SHP77 treated with DMSO at 0.1 percent for 48 hours (cell line): ENCODE measurements at regions not wholly inside any gene's neighbourhood (a gene's known extent, or its start where the extent isn't known, plus 50 kb on each side); places are given as distances from the start of the nearest gene placed in this dataset.

Source experiments
- DNase-seq: peaks from one replicate; lab custom pipeline; 2025; lab: John Stamatoyannopoulos, UW

DNA sequence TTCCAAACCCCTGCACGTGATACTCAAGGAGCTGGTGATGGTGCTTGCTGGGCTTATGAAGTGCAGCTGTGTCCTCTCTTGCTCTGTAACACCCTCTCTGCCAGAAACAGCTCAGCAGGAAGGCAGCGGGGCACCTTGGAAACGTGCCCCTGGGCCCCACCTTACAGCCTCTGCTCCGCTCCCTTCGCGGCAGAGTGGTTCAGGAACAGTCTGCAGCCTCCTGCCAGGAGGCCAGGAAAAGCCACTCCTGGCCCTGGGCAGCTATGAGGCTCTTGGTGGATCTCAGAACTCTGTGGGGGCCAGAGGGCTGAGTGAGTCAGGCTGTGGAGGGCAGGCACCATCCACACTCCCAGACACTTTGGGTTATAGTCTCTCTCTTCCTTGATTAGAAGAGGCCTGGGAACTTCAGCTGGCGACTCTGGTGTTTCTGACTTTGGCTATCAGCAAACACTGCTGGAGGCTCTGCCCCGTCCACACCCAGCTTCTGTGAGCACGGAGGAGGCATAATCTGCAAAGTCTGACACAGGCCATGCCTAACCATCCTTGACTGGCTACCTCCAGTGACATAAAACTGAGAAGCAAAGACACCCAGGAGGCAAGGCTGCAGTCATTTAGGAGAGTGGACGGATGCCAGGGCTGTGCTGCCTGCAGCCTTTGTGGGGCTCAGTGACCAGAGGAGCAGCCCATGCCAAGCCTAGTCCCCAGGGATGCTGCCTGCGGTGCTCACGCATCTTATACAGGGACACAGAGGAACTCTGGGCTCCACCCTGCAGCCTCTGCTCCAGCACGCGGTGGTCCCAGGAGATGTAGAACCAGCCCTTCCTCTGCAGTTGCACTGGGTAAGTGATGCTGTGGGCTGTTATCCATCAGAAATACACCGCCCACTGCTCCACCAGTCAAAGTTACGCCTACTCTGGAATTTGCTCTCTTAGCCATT lies 65.3 kb downstream of the METRNL start:
- DNase-seq, result no peak

DNA sequence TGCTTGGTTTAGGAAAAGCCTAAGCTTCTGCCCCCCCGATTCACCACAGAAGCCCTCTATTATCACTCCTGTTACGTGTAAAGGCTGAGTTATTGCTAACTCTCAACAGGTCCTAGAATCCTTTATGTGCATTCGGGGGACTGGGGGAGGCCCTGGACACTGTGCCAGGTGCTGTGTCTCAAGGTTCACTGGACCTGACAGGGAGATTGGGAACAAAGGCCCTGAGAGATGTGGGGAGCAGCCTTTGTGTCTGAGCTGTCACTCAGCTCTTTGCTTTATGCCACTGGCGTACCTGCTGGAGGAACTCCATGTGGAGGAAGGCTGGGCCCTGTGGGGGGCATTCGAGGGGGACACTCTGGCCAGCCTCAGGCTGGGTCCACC lies 65.9 kb downstream of the METRNL start:
- no peak for DNase-seq

DNA sequence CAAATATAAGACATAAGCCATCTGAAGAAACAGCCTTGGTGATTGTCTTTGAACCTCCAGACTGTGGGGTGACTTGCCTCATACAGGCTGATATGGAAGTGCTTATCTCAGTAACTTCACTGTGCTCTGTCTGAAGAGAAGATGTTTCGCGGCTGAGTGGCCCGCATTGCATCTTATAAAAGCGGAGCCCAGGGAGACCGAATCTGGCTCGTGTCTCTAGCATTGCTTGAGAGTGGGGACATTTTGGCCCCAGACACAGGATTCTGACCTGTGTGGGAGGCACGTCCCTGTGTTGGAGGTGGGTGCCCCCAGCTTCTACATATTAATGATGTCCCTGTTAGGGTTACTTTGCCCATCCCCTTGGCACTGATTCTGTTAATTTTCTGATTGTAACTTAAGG lies 66.4 kb downstream of the METRNL start:
- no peak for DNase-seq

DNA sequence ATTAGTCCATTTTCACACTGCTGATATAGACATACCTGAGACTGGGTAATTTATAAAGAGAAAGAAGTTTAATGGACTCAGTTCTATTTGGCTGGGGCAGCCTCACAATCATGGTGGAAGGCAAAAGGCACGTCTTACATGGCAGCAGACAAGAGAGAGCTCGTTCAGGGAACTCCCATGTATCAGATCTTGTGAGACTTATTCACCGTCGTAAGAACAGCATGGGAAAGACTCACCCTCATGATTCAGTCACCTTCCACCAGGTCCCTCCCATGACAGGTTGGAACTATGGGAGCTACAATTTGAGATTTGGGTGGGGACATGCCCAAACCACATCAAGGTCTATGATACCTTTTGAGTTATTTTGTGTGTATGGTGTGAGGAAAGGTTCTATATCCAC lies 66.9 kb downstream of the METRNL start:
- no peak for DNase-seq

DNA sequence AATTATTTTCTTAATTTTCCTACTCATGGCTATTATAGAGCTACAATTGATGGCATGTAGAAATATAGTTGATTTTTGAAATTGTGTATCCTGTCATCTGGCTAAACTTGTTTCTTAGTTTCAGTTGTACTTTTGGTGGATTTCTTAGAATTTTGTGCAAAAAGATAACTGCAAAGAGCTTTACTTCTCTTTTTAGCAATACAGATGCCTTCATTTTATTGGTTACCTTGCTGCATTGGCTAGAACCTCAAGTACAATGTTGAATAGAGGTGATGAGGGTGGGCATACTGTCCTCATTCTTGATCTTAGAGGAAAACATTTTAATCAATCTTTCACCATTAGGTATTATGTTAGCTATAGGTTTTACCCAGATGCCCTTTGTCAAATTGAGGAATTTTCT lies 67.9 kb downstream of the METRNL start:
- no peak for DNase-seq

DNA sequence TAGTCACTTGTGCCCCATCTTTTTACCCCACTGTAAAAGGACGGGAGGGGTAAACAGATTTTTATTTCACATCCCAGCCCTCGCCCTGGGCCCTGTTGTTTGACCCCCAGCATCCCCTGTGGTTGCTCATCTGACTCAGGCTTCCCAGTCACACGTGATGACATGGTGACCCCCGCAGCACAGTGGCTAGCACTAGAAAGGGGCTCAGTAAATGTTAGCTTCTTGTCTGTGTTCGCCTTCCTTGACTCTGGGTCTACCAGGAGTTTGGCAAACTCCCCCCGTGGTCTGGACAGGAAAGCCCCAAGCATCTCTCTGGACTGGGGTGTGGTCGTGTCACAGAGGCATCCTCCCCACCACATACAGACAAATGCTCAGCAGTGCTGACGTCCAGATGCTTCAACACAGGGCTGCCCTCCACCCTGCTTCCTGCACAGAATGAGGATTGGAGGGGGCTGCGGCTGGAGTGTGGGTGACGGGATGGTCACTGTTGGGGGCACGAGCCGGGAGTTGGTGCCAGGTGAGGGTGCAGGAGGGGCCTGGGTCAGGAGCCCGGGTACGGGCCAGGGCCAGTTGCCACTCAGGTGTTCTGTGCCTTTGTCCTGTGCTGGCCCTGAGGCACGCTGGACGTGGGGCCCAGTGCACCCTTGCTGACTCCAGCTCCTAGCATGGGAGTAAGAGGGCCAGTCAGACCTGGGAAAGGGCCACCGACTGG lies 69.1 kb downstream of the METRNL start:
- DNase-seq, result no peak

DNA sequence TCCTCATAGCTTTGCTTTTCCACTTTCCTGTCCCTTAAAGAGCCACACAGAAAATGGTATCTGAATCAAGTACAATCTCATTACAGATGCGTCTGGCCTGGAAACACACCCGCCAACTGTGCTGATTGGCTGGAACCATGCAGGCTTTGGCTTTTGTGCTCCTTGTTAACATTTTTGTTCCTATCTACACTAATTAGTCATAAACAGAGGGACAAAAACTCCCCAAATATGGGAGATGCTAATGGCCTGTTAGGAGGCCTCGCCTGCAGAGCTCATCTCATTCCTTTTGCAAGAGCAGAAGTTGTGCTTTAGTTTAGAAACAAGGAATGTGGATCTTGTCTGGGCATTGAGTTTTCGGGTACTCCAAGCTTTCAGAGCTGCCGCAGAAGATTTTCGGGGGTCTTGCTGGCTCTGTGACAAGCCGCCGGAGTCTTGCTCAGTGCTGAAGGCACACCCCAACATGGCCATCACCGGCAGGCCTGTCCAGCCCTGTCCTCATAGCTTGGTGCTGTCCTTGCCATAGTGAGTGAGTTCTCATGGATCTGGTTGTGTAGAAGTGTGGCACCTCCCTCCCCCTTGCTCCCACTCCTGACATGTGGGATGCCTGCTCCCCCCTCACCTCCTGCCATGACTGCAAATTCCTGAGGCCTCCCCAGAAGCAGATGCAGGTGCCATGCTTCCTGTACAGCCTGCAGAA lies 69.8 kb downstream of the METRNL start:
- no peak for DNase-seq

DNA sequence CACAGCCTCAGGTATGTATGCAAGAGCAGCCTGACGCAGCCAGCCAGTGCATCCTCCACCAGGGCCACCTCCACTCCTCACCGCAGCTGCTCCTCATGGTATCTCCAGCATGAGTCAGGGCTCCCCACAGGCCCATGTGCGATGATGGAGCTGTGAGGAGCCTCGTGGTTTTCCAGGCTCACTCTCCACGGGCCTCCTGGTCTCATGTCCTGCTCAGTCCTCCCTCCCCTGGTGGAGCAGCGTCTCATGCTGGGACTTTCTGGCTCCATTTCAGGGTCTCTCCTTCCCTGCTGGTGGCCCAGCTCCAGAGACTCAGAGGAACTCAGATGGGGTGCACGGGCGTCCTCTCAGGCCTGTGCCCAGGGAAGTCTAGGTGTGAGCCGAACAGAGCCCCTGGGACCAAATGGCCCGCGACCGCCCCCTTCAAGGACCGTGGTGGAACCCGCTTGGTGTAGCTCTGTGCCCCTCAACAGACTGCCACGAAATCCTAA lies 70.4 kb downstream of the METRNL start:
- no peak for DNase-seq

DNA sequence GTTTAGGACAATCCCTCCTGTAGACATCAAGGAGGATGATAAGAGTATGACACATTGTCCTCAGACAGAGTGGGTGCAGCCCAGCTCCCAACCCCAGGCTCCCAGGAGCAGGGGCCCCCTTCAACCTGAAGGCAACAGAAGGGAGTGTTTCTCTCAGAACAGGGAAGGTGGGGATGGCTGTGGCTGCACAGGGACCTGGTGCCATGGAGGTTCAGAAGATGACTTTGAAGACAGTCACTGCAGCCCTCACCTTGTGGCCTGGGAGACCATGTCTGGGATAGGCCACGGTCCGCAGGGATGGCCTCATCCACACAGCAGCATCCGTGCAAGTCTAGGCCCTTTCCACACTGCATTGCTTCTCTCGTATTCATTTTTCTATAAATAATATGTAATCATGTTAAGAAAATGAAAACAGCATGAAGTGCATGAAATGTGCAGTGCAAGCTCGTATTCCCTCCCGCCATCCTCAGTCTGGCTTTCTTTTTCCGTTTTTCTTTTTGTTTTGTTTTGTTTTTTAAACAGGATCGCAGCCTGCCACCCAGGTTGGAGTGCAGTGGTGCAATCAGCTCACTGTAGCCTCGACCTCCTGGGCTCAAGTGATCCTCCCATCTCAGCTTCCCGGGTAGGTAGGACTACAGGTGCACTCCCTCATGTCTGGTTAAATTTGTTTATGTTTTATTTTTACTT lies 71.1 kb downstream of the METRNL start:
- no peak for DNase-seq

DNA sequence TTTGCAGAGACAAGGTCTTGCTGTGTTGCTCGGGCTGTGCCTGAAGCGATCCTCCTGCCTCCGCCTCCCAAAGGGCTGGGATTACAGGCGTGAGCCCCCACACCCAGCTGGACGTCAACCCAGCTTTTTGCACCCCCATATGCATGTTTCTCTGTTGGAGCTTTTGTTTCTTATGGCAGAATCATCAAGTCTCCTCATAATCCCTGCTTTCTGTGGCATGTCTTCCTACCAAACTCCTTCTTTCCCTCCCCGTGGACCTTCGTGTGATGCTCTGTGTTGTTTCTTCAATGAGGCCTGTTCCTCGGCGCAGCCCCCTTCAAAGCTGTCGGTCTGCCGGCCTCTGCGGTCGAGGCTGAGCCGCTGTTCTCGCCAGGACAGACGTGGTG lies 71.6 kb downstream of the METRNL start:
- no peak for DNase-seq

DNA sequence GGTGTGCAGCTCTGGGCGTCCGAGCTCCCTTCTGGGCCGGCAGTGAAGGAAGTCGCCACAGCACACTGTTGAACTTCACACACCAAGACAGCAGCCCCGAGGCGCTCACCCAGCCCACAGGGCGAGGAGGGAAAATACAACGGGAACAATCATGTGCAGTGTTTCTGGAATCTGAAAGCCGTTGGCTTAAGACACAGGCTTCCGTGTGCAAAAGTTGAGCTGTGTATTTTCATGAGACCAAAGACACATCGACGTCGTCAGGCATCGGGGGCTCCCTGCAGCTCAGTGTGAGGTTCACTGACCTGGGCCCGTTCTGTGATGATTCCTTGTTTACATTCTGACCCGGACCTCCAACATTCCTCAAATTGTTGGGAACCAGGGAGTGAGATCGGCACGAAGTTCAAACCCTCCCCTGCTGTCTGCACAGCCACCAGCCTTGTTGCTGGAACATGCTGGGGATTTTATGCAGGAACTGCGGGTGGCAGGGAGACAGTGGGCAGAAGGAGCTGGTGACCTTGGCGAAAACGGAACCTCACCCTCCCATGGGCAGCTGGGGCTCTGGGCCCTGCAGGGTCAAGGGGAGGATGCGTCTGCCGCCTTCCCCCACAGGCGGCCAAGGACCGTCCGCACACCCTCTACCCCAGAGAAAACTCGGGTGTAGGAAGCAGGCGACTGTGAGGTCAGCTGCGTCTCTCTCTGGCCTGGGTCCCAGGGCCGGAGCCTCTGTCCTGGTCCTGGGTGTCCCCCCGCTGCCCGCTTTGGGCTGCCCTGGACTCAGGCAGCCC lies 72.2 kb downstream of the METRNL start:
- no peak for DNase-seq

DNA sequence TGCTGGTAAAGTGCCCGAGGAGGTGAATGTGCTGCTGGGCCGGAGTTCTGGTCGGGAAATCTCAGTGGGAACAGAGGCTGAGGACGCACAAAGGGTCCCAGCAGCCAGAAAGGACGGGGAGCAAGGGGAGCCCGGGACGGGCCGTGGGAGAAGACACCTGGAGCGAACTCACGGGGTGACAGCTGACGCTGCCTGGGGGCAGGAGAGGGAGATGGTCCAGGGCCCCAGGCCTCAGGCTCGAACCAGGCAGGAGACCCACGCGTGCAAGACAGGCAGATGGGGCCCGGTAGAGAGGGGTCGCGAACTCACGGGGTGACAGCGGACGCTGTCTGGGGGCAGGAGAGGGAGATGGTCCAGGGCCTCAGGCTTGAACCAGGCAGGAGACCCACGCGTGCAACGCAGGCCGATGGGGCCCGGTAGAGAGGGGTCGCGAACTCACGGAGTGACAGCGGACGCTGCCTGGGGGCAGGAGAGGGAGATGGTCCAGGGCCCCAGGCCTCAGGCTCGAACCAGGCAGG lies 72.9 kb downstream of the METRNL start:
- no peak for DNase-seq

DNA sequence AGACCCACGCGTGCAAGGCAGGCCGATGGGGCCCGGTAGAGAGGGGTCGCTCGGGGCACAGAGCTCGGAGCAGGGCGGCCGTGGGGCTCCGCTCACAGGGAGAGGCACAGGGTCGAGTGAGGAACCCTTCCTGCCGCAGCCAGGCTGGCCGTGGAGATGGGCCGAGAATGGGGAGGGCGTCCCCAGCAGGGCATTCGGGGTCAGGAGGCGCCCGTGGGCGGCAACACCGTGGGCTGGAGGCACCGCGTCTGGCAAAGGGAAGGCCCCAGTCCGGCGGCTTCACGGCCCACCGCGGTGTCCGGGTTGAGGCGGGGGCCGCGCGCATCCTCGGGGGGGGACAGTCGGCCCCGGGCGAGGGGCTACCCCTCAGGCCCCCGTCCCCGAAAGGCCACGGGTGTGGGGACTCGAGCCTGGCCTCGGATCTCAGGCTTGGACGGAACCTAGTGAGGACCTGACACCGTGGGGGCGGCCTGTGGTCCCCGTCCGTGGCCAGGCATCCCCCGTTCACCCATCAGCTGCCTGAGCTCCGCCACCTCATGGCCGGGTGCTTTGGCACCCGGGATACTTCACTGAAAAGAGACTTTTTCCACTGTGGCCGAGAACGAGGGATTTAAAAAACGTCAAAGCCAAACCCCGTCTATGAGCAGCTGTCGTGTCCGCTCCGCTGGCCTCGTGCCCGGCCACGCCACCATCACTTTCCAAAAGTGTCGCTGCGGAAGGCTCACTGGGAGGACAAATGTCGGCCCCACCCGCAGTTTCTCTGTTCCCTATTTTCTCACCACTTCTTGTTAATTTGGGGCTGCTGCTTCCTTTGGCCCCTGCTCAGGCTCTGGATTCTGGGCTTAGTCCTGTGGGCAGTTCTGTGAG lies 73.6 kb downstream of the METRNL start:
- no peak for DNase-seq

DNA sequence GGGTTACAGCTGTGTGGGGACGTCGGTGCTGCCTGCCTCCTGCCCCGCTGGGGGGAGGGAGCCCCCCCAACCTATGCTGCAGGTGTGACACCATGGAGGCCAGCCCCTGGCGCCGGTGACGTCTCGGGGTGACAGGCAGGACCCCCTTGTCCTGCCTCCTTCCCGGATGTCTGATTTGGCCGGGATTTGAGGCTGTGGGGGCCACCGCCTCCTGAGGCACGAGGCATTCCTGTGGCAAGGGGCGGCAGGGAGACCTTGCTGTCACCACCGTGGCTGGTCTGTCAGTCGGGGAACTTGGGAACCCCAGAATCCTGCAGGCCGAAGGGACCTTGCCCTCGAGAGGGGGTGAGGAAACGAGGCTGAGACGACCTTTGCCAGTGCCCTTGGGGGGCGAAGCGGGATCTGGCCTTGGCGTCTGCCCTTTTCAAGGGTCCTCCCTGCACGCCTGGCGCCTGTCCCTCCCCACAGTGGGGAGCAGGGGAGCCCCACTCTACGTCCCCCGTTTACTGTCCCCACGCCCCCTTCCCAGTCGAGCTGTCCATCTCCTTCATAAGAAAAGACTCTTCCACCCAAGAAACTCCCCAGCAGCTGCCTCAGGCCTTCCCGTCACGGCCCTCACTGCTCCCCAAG lies 74.4 kb downstream of the METRNL start:
- no peak for DNase-seq

DNA sequence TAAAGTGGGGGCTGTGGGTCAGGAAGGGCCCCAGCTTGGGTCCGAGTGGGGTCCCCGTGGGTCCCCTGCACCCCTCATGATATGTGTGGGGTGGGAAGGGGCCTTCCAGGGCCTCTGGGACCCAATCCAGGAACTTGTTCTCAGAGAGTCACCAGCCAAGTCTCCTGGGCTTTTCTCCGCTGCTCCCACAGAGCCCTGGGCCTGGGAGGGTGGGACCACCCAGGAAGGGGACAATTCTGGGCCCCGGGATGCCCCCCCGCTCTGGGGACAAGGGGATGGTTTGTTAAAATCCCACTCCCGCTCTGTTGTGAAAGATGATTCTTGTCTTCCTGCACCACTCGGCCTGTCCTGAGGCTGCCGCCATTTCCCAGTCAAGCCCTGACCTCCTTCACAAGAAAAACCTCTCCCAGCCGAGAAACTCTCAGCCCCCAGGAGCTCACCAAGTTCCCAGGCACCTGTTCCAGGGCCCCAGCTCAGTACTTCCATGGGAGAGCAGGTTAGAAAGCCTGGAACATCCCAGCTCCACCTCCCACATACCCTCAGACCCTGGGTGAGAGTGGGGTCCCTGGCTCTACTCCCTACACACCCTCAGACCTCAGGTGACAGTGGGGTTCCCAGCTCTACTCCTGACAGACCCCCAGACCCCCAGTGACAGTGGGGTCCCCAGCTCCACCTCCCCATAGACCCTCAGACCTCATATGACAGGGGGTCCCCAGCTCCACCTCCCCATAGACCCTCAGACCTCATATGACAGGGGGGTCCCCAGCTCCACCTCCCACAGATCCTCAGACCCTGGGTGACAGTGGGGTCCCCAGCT lies 75.1 kb downstream of the METRNL start:
- no peak for DNase-seq

DNA sequence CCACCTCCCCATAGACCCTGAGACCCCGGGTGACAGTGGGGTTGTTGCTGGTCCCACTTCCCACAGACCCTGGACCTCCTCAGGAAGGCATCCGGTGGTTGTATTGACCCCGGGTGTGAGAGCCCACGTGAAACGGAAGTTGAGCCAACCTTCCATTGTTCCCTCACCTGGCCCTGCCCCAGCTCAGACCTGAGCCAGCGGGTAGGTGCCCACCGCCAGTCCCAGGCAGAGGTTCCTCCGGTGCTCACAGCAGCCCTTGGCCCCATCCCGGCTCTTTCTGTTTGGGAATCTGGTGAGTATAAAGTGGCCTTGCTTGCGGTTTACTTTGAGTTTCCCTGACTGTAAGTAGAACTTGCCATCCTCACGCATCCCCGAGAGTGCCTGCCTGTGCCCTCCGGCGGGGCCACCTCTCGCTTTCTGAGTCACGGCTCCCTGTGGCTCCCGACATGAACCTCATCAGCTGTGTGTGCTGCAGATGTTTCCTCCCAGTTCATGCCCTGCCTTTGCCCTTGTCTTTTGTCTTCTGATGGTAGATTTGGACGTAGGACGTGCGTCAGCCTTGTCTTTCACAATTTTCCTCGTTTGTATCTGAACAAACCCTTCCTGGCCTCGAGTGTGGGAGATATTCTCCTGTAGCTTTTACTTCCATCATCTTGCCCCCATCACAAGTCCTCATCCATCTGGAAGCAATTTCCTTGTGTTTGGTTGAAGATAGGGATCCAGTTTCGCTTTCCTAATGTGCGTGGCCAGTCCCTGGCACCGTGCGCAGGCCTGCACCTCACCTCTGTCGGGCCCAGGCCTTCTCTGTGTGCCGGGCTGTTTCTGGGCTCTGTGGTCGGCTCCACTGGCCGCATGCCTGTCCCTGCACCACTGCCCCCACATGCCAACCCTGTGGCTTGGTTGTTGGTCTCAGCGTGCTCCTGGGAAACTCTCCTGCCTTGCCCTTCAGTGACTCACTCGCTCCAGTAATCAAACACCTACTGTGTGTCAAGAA lies 76.0 kb downstream of the METRNL start:
- no peak for DNase-seq

DNA sequence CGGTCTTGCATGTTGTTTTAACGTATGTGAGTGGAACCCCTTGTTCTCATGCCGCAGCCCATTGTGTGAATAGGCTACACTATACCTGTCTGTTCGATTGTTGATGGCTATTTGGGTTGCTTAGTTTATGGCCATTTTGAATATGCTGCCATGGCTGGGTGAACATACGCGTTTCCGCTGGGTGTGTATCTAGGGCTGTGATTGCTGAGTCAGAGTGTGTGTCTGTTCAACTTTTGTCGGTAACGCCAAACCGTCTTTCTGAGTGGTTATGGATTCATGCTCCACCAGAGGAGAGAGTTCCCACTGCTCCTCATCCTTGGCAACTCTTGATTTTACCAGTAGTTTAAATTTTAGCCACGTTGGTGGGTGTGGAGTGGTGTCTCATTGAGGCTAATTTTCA lies 77.0 kb downstream of the METRNL start:
- no peak for DNase-seq
